OCI-LY1 (cell line): ENCODE measurements at regions not wholly inside any gene's neighbourhood (a gene's known extent, or its start where the extent isn't known, plus 50 kb on each side); places are given as distances from the start of the nearest gene placed in this dataset.

Experiments used
- CTCF ChIP-seq: fragments of 200-600 bp; sonication (generic), shearing (Covaris generic); IDR thresholded peaks from 2 replicates; pipeline ENCODE4 v1.5.1; 2017; ENCODE audit warnings: mild to moderate bottlenecking, antibody characterized with exemption, low read length, moderate library complexity, mixed read lengths
- EZH2 ChIP-seq: fragments of 200-600 bp; sonication (generic), shearing (Covaris generic); IDR thresholded peaks from 2 replicates; pipeline ENCODE4 v1.8.0; 2017; ENCODE audit warnings: borderline replicate concordance, mixed run types, mild to moderate bottlenecking, antibody characterized with exemption, low read length, moderate library complexity, mixed read lengths

- TF ChIP-seq CTCF (no peak), EZH2 (no peak)
These were observed 176.7 kb downstream of the NRP2 start for GRCh38 chr2:205858881-205859441.
